HG03571 (cell line): ENCODE measurements at regions not wholly inside any gene's neighbourhood (a gene's known extent, or its start where the extent isn't known, plus 50 kb on each side); places are given as distances from the start of the nearest gene placed in this dataset.
"Not testable (repeated sequence)": the region's sequence is repeated elsewhere in the genome, so short reads cannot be mapped to it uniquely, and the experiment has no call there.

Source experiments
- ATAC-seq: cut with Tn5 transposase; IDR thresholded peaks from one replicate; pipeline ENCODE4 v1.9.1; 2021; ENCODE audit not compliant: unreplicated experiment

- ATAC-seq, result no peak
Observed at GRCh38 chr1:30660241-30660640, 63.1 kb downstream of the MATN1 start.

GRCh38 chr1:30659702-30660101 is 63.7 kb downstream of the MATN1 start:
- no peak for ATAC-seq

GRCh38 chr1:30658375-30658774 is 65.0 kb downstream of the MATN1 start:
- ATAC-seq, result not testable (repeated sequence)

GRCh38 chr1:30658014-30658336 is 65.4 kb downstream of the MATN1 start:
- ATAC-seq, result no peak

- no peak for ATAC-seq
Observed at GRCh38 chr1:30657131-30658013, 66.0 kb downstream of the MATN1 start.

- no peak for ATAC-seq
Observed at GRCh38 chr1:30656171-30656940, 67.0 kb downstream of the MATN1 start.

GRCh38 chr1:30655672-30656071 is 67.7 kb downstream of the MATN1 start:
- no peak for ATAC-seq

GRCh38 chr1:30654188-30654587 is 69.2 kb downstream of the MATN1 start:
- ATAC-seq, result no peak

- ATAC-seq, result no peak
Observed at GRCh38 chr1:30652152-30652841, 71.1 kb downstream of the MATN1 start.

GRCh38 chr1:30651395-30651794 is 72.0 kb downstream of the MATN1 start:
- not testable (repeated sequence) for ATAC-seq

- ATAC-seq, result no peak
Observed at GRCh38 chr1:30650968-30651320, 72.4 kb downstream of the MATN1 start.

GRCh38 chr1:30650038-30650967 is 73.1 kb downstream of the MATN1 start:
- ATAC-seq, result no peak

- no peak for ATAC-seq
Observed at GRCh38 chr1:30649321-30649991, 73.9 kb downstream of the MATN1 start.

- no peak for ATAC-seq
Observed at GRCh38 chr1:30648408-30649000, 74.9 kb downstream of the MATN1 start.

GRCh38 chr1:30645807-30646206 is 77.6 kb downstream of the MATN1 start:
- no peak for ATAC-seq

- ATAC-seq, result no peak
Observed at GRCh38 chr1:30642391-30643120, 80.8 kb downstream of the MATN1 start.

GRCh38 chr1:30641572-30642353 is 81.6 kb downstream of the MATN1 start:
- no peak for ATAC-seq

GRCh38 chr1:30639881-30640452 is 83.4 kb downstream of the MATN1 start:
- ATAC-seq, result no peak
